BLaER1 treated with 17β-estradiol and CSF1 and Interleukin-3, amounts not matched to agents 10 nM and 100 nM (cell line): ENCODE measurements at regions not wholly inside any gene's neighbourhood (a gene's known extent, or its start where the extent isn't known, plus 50 kb on each side); places are given as distances from the start of the nearest gene placed in this dataset.
A peak's percentile ranks its signal among the peaks of the same experiment; 100 is the strongest.

Experiments used
- H3K27ac ChIP-seq, 11 experiments: shearing (Covaris generic); formaldehyde crosslinking; 2 replicates each; pipeline ENCODE4 v1.8.1; 2022
- H3K27me3 ChIP-seq, 11 experiments: shearing (Covaris generic); formaldehyde crosslinking; 2 replicates each; pipeline ENCODE4 v1.8.1; 2022
- H3K36me3 ChIP-seq, 11 experiments: shearing (Covaris generic); formaldehyde crosslinking; 2 replicates each; pipeline ENCODE4 v1.8.1; 2022
- H3K4me1 ChIP-seq, 10 experiments: shearing (Covaris generic); formaldehyde crosslinking; 2 replicates each; pipeline ENCODE4 v1.8.1; 2022
- H3K4me2 ChIP-seq, 11 experiments: shearing (Covaris generic); formaldehyde crosslinking; 2 replicates each; pipeline ENCODE4 v1.8.1; 2022
- H3K4me3 ChIP-seq, 10 experiments: shearing (Covaris generic); formaldehyde crosslinking; 2 replicates each; pipeline ENCODE4 v1.8.1; 2022
- H3K9ac ChIP-seq, 11 experiments: shearing (Covaris generic); formaldehyde crosslinking; 2 replicates each; pipeline ENCODE4 v1.8.1; 2022
- H3K9me3 ChIP-seq, 11 experiments: shearing (Covaris generic); formaldehyde crosslinking; replicated peaks in 1 of 11; 2 replicates each; pipeline ENCODE4 v1.8.1; 2022
- H4K20me1 ChIP-seq, 11 experiments: shearing (Covaris generic); formaldehyde crosslinking; 2 replicates each; pipeline ENCODE4 v1.8.1; 2022
- Cebpa-rat ChIP-seq, 11 experiments: shearing (Covaris generic); IDR thresholded peaks; 2 replicates each; pipeline ENCODE4 v1.8.1; 2022

DNA sequence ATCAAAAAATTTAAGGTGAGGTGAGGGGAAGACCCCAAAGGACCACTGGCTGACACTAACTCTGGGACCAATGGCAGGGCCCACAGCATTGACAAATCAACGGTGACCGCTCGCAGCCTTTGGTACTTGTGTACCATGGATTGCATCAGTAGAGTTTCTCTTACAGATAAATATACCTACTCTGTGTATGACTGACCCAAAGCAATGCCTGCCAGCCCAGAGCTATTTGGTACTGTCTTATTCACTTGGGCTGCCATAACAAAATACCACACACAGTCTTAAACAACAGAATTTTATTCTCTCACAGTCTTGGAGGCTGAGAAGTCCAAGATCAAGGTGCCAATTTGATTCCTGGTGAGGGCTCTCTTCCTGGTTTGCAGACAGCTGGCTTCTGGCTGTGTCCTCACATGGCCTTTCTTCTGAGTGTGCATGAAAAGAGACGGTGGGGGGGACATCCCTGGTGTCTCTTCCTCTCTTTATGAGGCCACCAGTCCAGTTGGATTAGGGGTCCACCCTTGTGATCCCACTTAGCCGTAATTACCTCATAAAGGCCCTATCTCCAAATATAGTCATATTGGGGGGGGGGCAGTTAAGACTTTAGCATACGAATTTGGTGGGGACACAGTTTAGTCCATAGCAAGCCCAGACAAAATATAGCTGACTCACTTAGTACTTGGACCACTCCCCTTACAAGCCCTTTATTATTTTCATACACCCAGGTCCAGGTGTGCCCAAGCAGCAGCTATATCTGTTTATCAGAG is 336.3 kb downstream of the CD83 start:
- Histone ChIP-seq H3K27me3 (peaks cover 0 to 10% (median 0%) of the 10 kb centered on the region in 11 experiments; a peak in 2 of 22 replicates), H4K20me1 (no peaks in the 10 kb centered on the region), H3K4me3 (peak overlapping the region in 2 of 10 experiments; percentile 18 to 32; a peak in 1 of 20 replicates), H3K4me2 (peak overlapping the region; percentile 55 to 82 (median 78); a peak in 21 of 22 replicates), H3K36me3 (no peaks in the 10 kb centered on the region), H3K9ac (peak overlapping the region in 4 of 11 experiments; percentile 40 to 57 (median 48); a peak in 4 of 22 replicates), H3K9me3 (peaks cover 0 to 12% (median 0%) of the 10 kb centered on the region in 11 experiments; a peak in 5 of 22 replicates), H3K4me1 (peaks cover 22 to 83% (median 72%) of the 10 kb centered on the region in 10 experiments), H3K27ac (peak overlapping the region in 6 of 11 experiments; percentile 43 to 75 (median 64); a peak in 11 of 22 replicates)
- TF ChIP-seq Cebpa-rat (IDR thresholded peaks at IDR 0.05), result no peak

DNA sequence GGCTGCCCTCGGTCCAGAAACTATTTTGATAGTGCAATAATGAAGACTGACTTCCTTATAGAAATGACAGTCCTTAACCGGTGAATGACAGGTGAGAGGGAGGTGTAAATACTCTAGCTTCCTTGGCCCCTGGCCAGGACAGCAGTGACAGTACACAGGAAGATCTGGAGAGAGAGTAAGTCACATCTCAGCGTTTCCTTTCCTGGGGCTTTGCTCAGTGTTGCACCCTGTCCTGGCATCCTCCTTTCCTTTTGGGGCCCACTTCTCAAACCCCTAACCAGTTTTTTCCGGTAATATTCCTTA is 336.9 kb downstream of the CD83 start:
- Histone ChIP-seq H4K20me1 (no peaks in the 10 kb centered on the region), H3K27ac (peak overlapping the region in 4 of 11 experiments; percentile 64 to 75 (median 66); a peak in 7 of 22 replicates), H3K4me1 (peaks cover 22 to 79% (median 68%) of the 10 kb centered on the region in 10 experiments), H3K27me3 (peaks cover 0 to 10% (median 0%) of the 10 kb centered on the region in 11 experiments; a peak in 2 of 22 replicates), H3K9ac (peak overlapping the region in 1 of 11 experiments; percentile 57; a peak in 1 of 22 replicates), H3K9me3 (peaks cover 0 to 12% (median 0%) of the 10 kb centered on the region in 11 experiments; a peak in 5 of 22 replicates), H3K4me3 (no peak overlapping the region), H3K36me3 (no peaks in the 10 kb centered on the region), H3K4me2 (peak overlapping the region in 9 of 11 experiments; percentile 61 to 82 (median 79); a peak in 17 of 22 replicates)
- TF ChIP-seq Cebpa-rat (IDR thresholded peaks at IDR 0.05), result no peak

DNA sequence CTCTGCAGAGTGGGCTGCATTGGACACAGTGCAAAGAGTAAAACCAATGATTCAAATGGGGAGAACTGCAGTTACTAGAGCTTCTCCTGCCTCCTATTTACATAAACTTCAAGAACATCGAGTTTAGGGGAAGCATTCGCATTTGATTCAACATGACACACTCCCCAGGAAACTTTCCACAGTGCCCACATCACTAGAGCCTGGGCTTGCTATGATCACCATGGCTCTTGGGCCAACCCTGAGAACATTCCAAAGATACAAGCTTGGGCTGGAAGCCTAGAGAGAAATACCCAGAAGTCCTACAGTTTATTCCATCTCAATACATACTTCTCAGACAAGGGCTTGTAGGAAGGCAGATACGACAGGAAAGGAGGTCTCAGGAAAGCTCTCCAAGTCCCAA is 337.9 kb downstream of the CD83 start:
- H3K4me2 ChIP-seq, result peak overlapping the region in 8 of 11 experiments; percentile 5 to 82 (median 80); a peak in 14 of 22 replicates
- H3K4me3 ChIP-seq, result no peak overlapping the region
- H3K4me1 ChIP-seq, result peaks cover 21 to 73% (median 58%) of the 10 kb centered on the region in 10 experiments
- peaks cover 0 to 12% (median 0%) of the 10 kb centered on the region in 11 experiments; a peak in 6 of 22 replicates for H3K9me3 ChIP-seq
- H3K9ac ChIP-seq, result no peak overlapping the region
- H3K36me3 ChIP-seq, result no peaks in the 10 kb centered on the region
- peaks cover 0 to 10% (median 0%) of the 10 kb centered on the region in 11 experiments; a peak in 2 of 22 replicates for H3K27me3 ChIP-seq
- H4K20me1 ChIP-seq, result no peaks in the 10 kb centered on the region
- TF ChIP-seq Cebpa-rat (IDR thresholded peaks at IDR 0.05), result no peak
- peak overlapping the region in 1 of 11 experiments; percentile 75; a peak in 2 of 22 replicates for H3K27ac ChIP-seq

DNA sequence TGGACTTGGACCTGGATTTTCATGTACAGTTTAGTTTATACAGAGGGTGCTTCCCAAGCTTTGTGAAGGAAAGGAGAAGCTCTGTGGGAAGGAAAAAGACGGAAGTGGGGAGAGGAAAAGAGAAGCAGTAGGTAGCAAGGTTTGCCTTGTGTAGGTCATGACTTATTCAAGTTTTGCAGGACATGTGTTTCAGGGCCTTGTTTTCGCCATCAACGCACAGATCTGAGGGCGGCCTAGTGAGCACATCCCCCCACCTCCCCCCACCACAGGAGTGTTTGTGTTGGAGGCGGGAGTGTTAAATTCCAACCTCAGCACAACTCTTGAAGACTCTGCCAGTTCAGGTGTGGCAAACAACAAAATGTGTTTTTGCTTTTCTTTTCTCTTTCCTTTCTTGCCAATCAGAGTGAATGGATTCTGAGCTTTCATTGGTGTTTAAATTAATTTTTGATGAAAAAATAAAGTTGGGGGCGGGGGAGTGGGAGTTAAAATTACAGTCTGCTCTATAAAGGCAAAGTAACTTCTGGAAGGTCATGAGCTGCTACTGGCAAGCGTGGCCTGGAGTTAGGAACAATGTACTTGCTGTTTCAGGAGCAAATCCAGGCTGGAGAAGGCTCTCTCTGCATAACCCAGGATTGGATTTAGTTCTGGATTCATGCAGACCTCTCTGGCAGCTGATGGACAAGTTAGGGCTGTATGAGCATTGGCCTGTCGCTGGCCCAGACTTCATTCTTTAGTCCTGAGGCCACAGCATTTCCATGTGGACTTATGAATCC is 338.5 kb downstream of the CD83 start:
- no peaks in the 10 kb centered on the region for H4K20me1 ChIP-seq
- peaks cover 0 to 18% (median 3%) of the 10 kb centered on the region in 11 experiments; a peak in 11 of 22 replicates for H3K9me3 ChIP-seq
- no peak overlapping the region for H3K27ac ChIP-seq
- H3K36me3 ChIP-seq, result no peaks in the 10 kb centered on the region
- H3K4me1 ChIP-seq, result peaks cover 16 to 69% (median 52%) of the 10 kb centered on the region in 10 experiments
- H3K27me3 ChIP-seq, result peaks cover 0 to 10% (median 0%) of the 10 kb centered on the region in 11 experiments; a peak in 2 of 22 replicates
- H3K4me2 ChIP-seq, result peak overlapping the region in 7 of 11 experiments; percentile 5 to 81 (median 79); a peak in 12 of 22 replicates
- no peak overlapping the region for H3K9ac ChIP-seq
- no peak for TF ChIP-seq Cebpa-rat (IDR thresholded peaks at IDR 0.05)
- H3K4me3 ChIP-seq, result no peak overlapping the region

DNA sequence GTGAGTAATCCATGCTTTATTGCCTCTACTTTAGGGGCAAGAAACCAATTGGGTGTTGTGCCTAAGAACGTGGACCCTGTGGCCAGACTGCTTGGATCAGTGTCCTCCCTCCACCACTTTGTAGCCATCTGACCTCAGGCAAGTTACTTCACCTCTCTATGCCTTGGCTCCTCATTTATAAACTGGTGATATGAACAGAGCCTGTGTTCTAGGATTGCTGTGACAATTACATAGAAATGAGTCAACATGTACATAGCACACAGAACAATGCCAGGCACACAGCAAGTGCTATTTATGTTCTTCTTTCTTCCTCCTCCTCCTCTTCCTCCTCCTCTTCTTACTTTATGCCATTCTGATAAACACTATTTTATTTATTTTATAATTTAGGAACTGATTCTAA is 339.4 kb downstream of the CD83 start:
- H4K20me1 ChIP-seq, result no peaks in the 10 kb centered on the region
- H3K4me1 ChIP-seq, result peaks cover 16 to 60% (median 44%) of the 10 kb centered on the region in 10 experiments
- H3K36me3 ChIP-seq, result no peaks in the 10 kb centered on the region
- peak overlapping the region in 3 of 11 experiments; percentile 19 to 81 (median 80); a peak in 2 of 22 replicates for H3K4me2 ChIP-seq
- peaks cover 0 to 10% (median 0%) of the 10 kb centered on the region in 11 experiments; a peak in 2 of 22 replicates for H3K27me3 ChIP-seq
- no peak for TF ChIP-seq Cebpa-rat (IDR thresholded peaks at IDR 0.05)
- peaks cover 0 to 27% (median 12%) of the 10 kb centered on the region in 11 experiments; a peak in 19 of 22 replicates for H3K9me3 ChIP-seq
- no peak overlapping the region for H3K27ac ChIP-seq
- no peak overlapping the region for H3K4me3 ChIP-seq
- H3K9ac ChIP-seq, result no peak overlapping the region

DNA sequence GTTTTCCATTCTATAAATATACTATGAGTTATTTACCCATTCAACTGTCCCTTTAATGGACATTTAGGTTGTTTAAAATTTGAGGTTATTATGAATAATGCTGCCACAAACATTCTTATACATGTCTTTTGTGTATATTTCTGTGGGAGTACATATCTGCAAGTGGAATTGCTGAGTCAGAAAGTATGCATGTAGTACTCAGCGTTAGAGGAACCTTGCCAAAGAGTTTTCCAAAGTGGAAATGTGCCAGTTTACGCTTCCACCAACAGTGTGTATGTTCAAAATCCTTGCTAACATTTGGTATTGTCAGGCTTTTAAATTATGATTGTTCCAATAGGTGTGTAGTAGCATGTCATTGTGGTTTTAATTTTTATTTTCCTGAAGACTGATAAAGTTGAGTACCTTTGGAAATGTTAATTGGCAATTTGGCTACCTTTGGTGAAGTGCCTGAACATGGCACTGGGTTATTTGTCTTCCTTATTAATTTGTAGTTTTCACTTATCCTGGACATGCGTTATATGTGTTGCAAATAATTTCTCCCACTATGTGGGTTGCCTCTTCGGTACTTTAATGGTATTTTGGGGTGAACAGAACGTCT is 341.2 kb downstream of the CD83 start:
- Histone ChIP-seq H3K4me3 (no peak overlapping the region), H3K27ac (no peak overlapping the region), H4K20me1 (no peaks in the 10 kb centered on the region), H3K4me1 (peaks cover 0 to 42% (median 25%) of the 10 kb centered on the region in 10 experiments; a peak in 17 of 20 replicates), H3K9ac (no peak overlapping the region), H3K36me3 (no peaks in the 10 kb centered on the region), H3K9me3 (peaks cover 0 to 39% (median 23%) of the 10 kb centered on the region in 11 experiments; a peak in 19 of 22 replicates), H3K4me2 (no peak overlapping the region), H3K27me3 (no peaks in the 10 kb centered on the region)
- TF ChIP-seq Cebpa-rat (IDR thresholded peaks at IDR 0.05), result no peak

DNA sequence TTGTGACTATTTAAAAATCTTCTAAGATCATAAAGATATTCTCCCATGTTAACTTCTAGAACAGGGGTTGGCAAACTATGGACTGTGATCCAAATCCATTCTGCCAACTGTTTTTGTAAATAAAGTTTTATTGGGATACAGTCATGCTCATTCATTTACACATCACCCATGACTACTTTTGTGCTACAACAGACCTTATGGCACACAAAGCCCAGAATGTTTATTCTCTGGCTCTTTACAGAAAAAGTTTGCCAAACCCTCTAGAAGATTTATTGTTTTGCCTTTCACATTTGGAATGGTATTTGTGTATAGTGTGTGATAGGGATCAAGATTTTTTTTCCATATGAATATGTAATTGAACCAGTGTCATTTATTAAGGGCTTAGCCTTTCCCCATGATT is 341.7 kb downstream of the CD83 start:
- H3K36me3 ChIP-seq, result no peaks in the 10 kb centered on the region
- H3K4me3 ChIP-seq, result no peak overlapping the region
- peaks cover 0 to 36% (median 20%) of the 10 kb centered on the region in 10 experiments; a peak in 15 of 20 replicates for H3K4me1 ChIP-seq
- H3K4me2 ChIP-seq, result no peak overlapping the region
- H3K27ac ChIP-seq, result no peak overlapping the region
- peaks cover 0 to 45% (median 28%) of the 10 kb centered on the region in 11 experiments; a peak in 19 of 22 replicates for H3K9me3 ChIP-seq
- no peak for TF ChIP-seq Cebpa-rat (IDR thresholded peaks at IDR 0.05)
- no peaks in the 10 kb centered on the region for H4K20me1 ChIP-seq
- no peaks in the 10 kb centered on the region for H3K27me3 ChIP-seq
- H3K9ac ChIP-seq, result no peak overlapping the region

DNA sequence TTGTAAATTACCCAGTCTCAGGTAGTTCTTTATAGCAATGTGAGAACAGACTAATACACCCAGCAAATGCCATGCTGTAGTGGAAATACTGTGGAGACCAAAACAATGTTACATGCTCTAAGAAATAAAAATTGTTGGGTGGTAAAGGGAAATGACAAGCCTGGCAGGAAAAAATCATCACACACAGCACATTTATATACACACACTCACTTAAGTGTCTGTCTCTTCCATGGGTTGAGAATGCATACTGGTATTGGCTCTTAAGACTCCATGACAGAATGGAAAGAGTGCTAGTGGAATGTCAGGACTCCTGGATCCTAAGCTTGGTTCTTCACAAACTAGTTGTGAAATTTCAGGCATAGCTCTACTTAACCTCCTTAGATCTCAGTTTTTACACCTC is 343.0 kb downstream of the CD83 start:
- Histone ChIP-seq H3K36me3 (no peaks in the 10 kb centered on the region), H3K9ac (no peak overlapping the region), H3K27me3 (no peaks in the 10 kb centered on the region), H3K4me3 (no peak overlapping the region), H3K9me3 (peaks cover 3 to 55% (median 33%) of the 10 kb centered on the region in 11 experiments; a peak in 21 of 22 replicates), H4K20me1 (no peaks in the 10 kb centered on the region), H3K4me1 (peaks cover 0 to 24% (median 7%) of the 10 kb centered on the region in 10 experiments; a peak in 12 of 20 replicates), H3K27ac (no peak overlapping the region), H3K4me2 (peak overlapping the region in 2 of 11 experiments; percentile 11 to 20; a peak in 2 of 22 replicates)
- TF ChIP-seq Cebpa-rat (IDR thresholded peaks at IDR 0.05), result no peak
